ENCODE measurements at regions not wholly inside any gene's neighbourhood (a gene's known extent, or its start where the extent isn't known, plus 50 kb on each side); places are given as distances from the start of the nearest gene placed in this dataset.

- no peak for TF ChIP-seq CTCF (IDR thresholded peaks at IDR 0.05; ENCODE audit: low read length)
- no peak for TF ChIP-seq EZH2 (optimal IDR thresholded peaks at IDR 0.05; ENCODE audit: low read depth, low read length)
Observed at GRCh38 chr2:212723226-212723625, 184.6 kb upstream of the ERBB4 start.

Data from MM.1S (cell line).